ENCODE measurements at regions not wholly inside any gene's neighbourhood (a gene's known extent, or its start where the extent isn't known, plus 50 kb on each side); places are given as distances from the start of the nearest gene placed in this dataset.

GRCh38 chr16:49216593-49216992 is 65.0 kb downstream of the CBLN1 start:
- DNase-seq (ENCODE audit: low read depth in 2 of 2) = no peak

- no peak for DNase-seq (ENCODE audit: low read depth in 2 of 2)
Measured at GRCh38 chr16:49213594-49213993, 68.0 kb downstream of the CBLN1 start.

GRCh38 chr16:49204191-49204590 is 77.4 kb downstream of the CBLN1 start:
- no peak for DNase-seq (ENCODE audit: low read depth in 2 of 2)

GRCh38 chr16:49203361-49203760 is 78.3 kb downstream of the CBLN1 start:
- no peak for DNase-seq (ENCODE audit: low read depth in 2 of 2)

- DNase-seq (ENCODE audit: low read depth in 2 of 2) = no peak
Measured at GRCh38 chr16:49201118-49201517, 80.5 kb downstream of the CBLN1 start.

GRCh38 chr16:49200223-49200820 is 81.3 kb downstream of the CBLN1 start:
- no peak for DNase-seq (ENCODE audit: low read depth in 2 of 2)

- DNase-seq (ENCODE audit: low read depth in 2 of 2) = no peak
Measured at GRCh38 chr16:49195237-49195548, 86.4 kb downstream of the CBLN1 start.

- no peak for DNase-seq (ENCODE audit: low read depth in 2 of 2)
Measured at GRCh38 chr16:49194537-49195236, 87.0 kb downstream of the CBLN1 start.

- DNase-seq (ENCODE audit: low read depth in 2 of 2) = no peak
Measured at GRCh38 chr16:49193596-49193995, 88.0 kb downstream of the CBLN1 start.

- no peak for DNase-seq (ENCODE audit: low read depth in 2 of 2)
Measured at GRCh38 chr16:49189286-49189685, 92.4 kb downstream of the CBLN1 start.

GRCh38 chr16:49183911-49184310 is 97.7 kb downstream of the CBLN1 start:
- no peak for DNase-seq (ENCODE audit: low read depth in 2 of 2)

- DNase-seq (ENCODE audit: low read depth in 2 of 2) = no peak
Measured at GRCh38 chr16:49181791-49182518, 99.7 kb downstream of the CBLN1 start.

- DNase-seq (ENCODE audit: low read depth in 2 of 2) = no peak
Measured at GRCh38 chr16:49179714-49180330, 101.8 kb downstream of the CBLN1 start.

- DNase-seq (ENCODE audit: low read depth in 2 of 2) = no peak
Measured at GRCh38 chr16:49168126-49168525, 113.5 kb downstream of the CBLN1 start.

GRCh38 chr16:49165025-49165424 is 116.6 kb downstream of the CBLN1 start:
- DNase-seq (ENCODE audit: low read depth in 2 of 2) = no peak

GRCh38 chr16:49161191-49161590 is 120.4 kb downstream of the CBLN1 start:
- DNase-seq (ENCODE audit: low read depth in 2 of 2) = no peak

- no peak for DNase-seq (ENCODE audit: low read depth in 2 of 2)
Measured at GRCh38 chr16:49158029-49158642, 123.5 kb downstream of the CBLN1 start.

GRCh38 chr16:49150341-49150740 is 131.3 kb downstream of the CBLN1 start:
- DNase-seq (ENCODE audit: low read depth in 2 of 2) = no peak

GRCh38 chr16:49148410-49148809 is 133.2 kb downstream of the CBLN1 start:
- DNase-seq (ENCODE audit: low read depth in 2 of 2) = no peak

GRCh38 chr16:49140618-49141017 is 141.0 kb downstream of the CBLN1 start:
- no peak for DNase-seq (ENCODE audit: low read depth in 2 of 2)

GRCh38 chr16:49130397-49130796 is 151.2 kb downstream of the CBLN1 start:
- no peak for DNase-seq (ENCODE audit: low read depth in 2 of 2)

- DNase-seq (ENCODE audit: low read depth in 2 of 2) = no peak
Measured at GRCh38 chr16:49129935-49130334, 151.7 kb downstream of the CBLN1 start.

Data from stimulated activated CD4-positive, alpha-beta T cell treated with anti-CD3 and anti-CD28 coated beads, Interleukin-15, amount 100 ng/mL, for 48 hours (primary cell).